CD4-positive, alpha-beta T cell (primary cell): ENCODE measurements at regions not wholly inside any gene's neighbourhood (a gene's known extent, or its start where the extent isn't known, plus 50 kb on each side); places are given as distances from the start of the nearest gene placed in this dataset.

ENCODE experiments used
- ATAC-seq: fragments of 200-7000 bp; cut with Tn5 transposase; one replicate; pipeline ENCODE4 v1.10.0; 2022; ENCODE audit warnings: mild to moderate bottlenecking; ENCODE audit not compliant: poor library complexity
- CTCF ChIA-PET: fragments of 350-600 bp; sonication (Branson Sonifier 250); formaldehyde crosslinking; loops from one replicate; lab custom pipeline; 2021; ENCODE audit warnings: antibody characterized with exemption, inconsistent platforms; lab: Charles Lee
- POLR2A ChIA-PET: fragments of 350-600 bp; sonication (Branson Sonifier 250); formaldehyde crosslinking; loops from one replicate; lab custom pipeline; 2021; ENCODE audit warnings: antibody characterized with exemption, inconsistent platforms; lab: Charles Lee
- DNase-seq, 14 experiments: peaks; one replicate each; pipeline ENCODE4 v3.0.0-alpha.2; 2013 to 2020; ENCODE audit warnings: mixed read lengths in 2 of 14
- H3K27ac ChIP-seq, 2 donors: one replicate each; pipeline versions ENCODE4 v1.5.1 to v1.7.0; 2013; ENCODE audit warnings: low read length in 2 of 2, low read depth in 1 of 2, mild to moderate bottlenecking in 1 of 2
- H3K27me3 ChIP-seq, 2 experiments: 1 replicate in 1 of 2; 2 replicates in 1 of 2; pipeline versions ENCODE4 v1.6.1 to v1.7.0; 2013; ENCODE audit warnings: low read length in 2 of 2, control low read depth in 1 of 2, mild to moderate bottlenecking in 1 of 2, moderate library complexity in 1 of 2; ENCODE audit not compliant: insufficient read depth in 2 of 2, control insufficient read depth in 1 of 2
- H3K36me3 ChIP-seq: one replicate; pipeline ENCODE4 v1.6.1; 2013; ENCODE audit warnings: low read length, control low read depth; ENCODE audit not compliant: insufficient read depth
- H3K4me1 ChIP-seq: one replicate; pipeline ENCODE4 v1.6.1; 2013; ENCODE audit warnings: low read length, control low read depth; ENCODE audit not compliant: insufficient read depth
- H3K4me3 ChIP-seq: one replicate; pipeline ENCODE4 v1.5.1; 2013; ENCODE audit warnings: mild to moderate bottlenecking, low read length, moderate library complexity
- H3K9me3 ChIP-seq, 2 experiments: 1 replicate in 1 of 2; 2 replicates in 1 of 2; pipeline versions ENCODE4 v1.6.1 to v1.7.0; 2013; ENCODE audit warnings: low read length in 2 of 2, mild to moderate bottlenecking in 2 of 2, control low read depth in 1 of 2, moderate library complexity in 1 of 2; ENCODE audit not compliant: control insufficient read depth in 1 of 2, insufficient read depth in 1 of 2
- H3K27ac Mint-ChIP-seq: one replicate; pipeline ENCODE4 v1.8.0; 2020; ENCODE audit warnings: mixed read lengths
- H3K27me3 Mint-ChIP-seq: one replicate; pipeline ENCODE4 v1.8.0; 2021; ENCODE audit warnings: mixed read lengths
- H3K36me3 Mint-ChIP-seq: one replicate; pipeline ENCODE4 v1.8.0; 2021; ENCODE audit warnings: low read depth, mixed read lengths
- H3K4me1 Mint-ChIP-seq: one replicate; pipeline ENCODE4 v1.8.0; 2021; ENCODE audit warnings: low read depth, mixed read lengths
- H3K4me3 Mint-ChIP-seq: one replicate; pipeline ENCODE4 v1.8.0; 2020; ENCODE audit warnings: mild to moderate bottlenecking, mixed read lengths
- H3K9me3 Mint-ChIP-seq: one replicate; pipeline ENCODE4 v1.8.0; 2020; ENCODE audit warnings: mixed read lengths
- CTCF ChIP-seq: fragments of 200-600 bp; IDR thresholded peaks from one replicate; pipeline ENCODE4 v1.8.0; 2022; ENCODE audit warnings: antibody characterized with exemption, mild to moderate bottlenecking
- intact Hi-C, 2 experiments: fragments of 100-400 bp; cut with DNase I in 1 of 2; cut with micrococcal nuclease in 1 of 2; formaldehyde crosslinking; loops; one replicate each; pipeline versions ENCODE4 v1.15.1 to v1.9.0; 2023 to 2025; cut with DNase I, micrococcal nuclease

GRCh38 chr9:107614765-107615164 lies 125.2 kb upstream of the KLF4 start:
- TF ChIP-seq CTCF = no peak
- Histone ChIP-seq H3K4me1 (no peaks in the 10 kb centered on the region), H3K27me3 (no peaks in the 10 kb centered on the region), H3K4me3 (no peak overlapping the region), H3K9me3 (peaks cover 0 to 15% of the 10 kb centered on the region in 2 experiments), H3K27ac (no peak overlapping the region), H3K36me3 (no peaks in the 10 kb centered on the region)
- Mint-ChIP-seq H3K27me3 (peaks cover 4% of the 10 kb centered on the region), H3K36me3 (no peaks in the 10 kb centered on the region), H3K4me1 (no peaks in the 10 kb centered on the region), H3K27ac (no peak overlapping the region), H3K9me3 (no peaks in the 10 kb centered on the region), H3K4me3 (no peak overlapping the region)
- ChIA-PET POLR2A (no interaction called here), CTCF (no interaction called here)
- intact Hi-C loops = no loop called here
- ATAC-seq (no peak), DNase-seq (no peak)

DNA sequence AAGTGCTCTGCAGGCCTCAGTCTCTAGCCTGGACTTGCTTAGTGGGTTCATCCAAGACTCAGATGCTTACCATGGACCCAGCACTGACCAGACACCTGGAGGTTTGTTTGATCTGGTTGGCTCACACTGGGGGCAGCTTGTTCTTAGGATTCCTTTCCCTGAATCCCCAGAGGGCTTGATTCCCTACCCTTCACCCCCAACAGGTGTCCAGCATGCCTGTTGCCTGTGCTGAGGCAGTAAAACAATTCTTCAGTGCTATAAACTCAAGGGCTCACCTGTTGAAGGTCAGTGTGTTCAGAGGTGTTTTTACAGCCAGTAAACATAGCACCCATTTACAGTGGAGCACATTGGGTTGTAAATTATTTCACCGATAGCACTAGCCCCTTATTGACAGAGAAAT lies 123.8 kb upstream of the KLF4 start:
- H3K36me3 Mint-ChIP-seq = no peaks in the 10 kb centered on the region
- CTCF ChIA-PET = no interaction called here
- no peak overlapping the region for H3K4me3 Mint-ChIP-seq
- ATAC-seq = no peak
- H3K4me1 ChIP-seq = no peaks in the 10 kb centered on the region
- H3K9me3 ChIP-seq = peaks cover 0 to 8% of the 10 kb centered on the region in 2 experiments
- no peak for TF ChIP-seq CTCF
- no peaks in the 10 kb centered on the region for H3K9me3 Mint-ChIP-seq
- H3K36me3 ChIP-seq = no peaks in the 10 kb centered on the region
- DNase-seq = no peak
- H3K27ac ChIP-seq = no peak overlapping the region
- H3K4me3 ChIP-seq = no peak overlapping the region
- no peaks in the 10 kb centered on the region for H3K27me3 ChIP-seq
- POLR2A ChIA-PET = no interaction called here
- intact Hi-C loops = no loop called here
- no peak overlapping the region for H3K27ac Mint-ChIP-seq
- H3K4me1 Mint-ChIP-seq = no peaks in the 10 kb centered on the region
- H3K27me3 Mint-ChIP-seq = peaks cover 4% of the 10 kb centered on the region

DNA sequence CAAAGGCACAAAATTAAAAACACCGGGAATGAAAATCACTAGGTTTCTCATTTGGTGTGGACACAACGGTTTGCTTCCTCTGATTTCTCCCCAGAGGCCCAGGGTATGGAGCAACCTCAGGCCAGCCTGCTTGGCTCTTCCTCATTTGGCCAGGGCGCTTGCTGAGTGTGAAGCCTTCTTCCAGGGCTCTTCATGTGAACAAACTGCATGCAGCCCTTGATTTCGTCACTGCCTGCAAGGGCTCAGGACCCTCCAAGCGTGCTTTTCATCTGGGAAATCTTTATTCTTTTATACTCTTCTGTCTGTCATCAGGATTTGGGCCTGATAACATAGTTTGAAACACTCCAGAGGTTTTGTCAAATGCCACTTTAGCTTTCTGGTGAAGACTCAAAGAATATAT lies 122.6 kb upstream of the KLF4 start:
- no peak overlapping the region for H3K27ac ChIP-seq
- H3K27ac Mint-ChIP-seq = no peak overlapping the region
- H3K4me1 Mint-ChIP-seq = no peaks in the 10 kb centered on the region
- intact Hi-C loops = no loop called here
- H3K27me3 ChIP-seq = no peaks in the 10 kb centered on the region
- no peaks in the 10 kb centered on the region for H3K4me1 ChIP-seq
- H3K36me3 Mint-ChIP-seq = no peaks in the 10 kb centered on the region
- POLR2A ChIA-PET = no interaction called here
- ATAC-seq (no peak), DNase-seq (peak in 3 of 14 experiments; percentile 13 to 55 (median 44))
- no peaks in the 10 kb centered on the region for H3K36me3 ChIP-seq
- peaks cover 0 to 8% of the 10 kb centered on the region in 2 experiments for H3K9me3 ChIP-seq
- no peak overlapping the region for H3K4me3 Mint-ChIP-seq
- no peaks in the 10 kb centered on the region for H3K9me3 Mint-ChIP-seq
- TF ChIP-seq CTCF = no peak
- peaks cover 4% of the 10 kb centered on the region for H3K27me3 Mint-ChIP-seq
- CTCF ChIA-PET = no interaction called here
- H3K4me3 ChIP-seq = no peak overlapping the region
